Epithelial cell of proximal tubule (primary cell): ENCODE measurements at regions not wholly inside any gene's neighbourhood (a gene's known extent, or its start where the extent isn't known, plus 50 kb on each side); places are given as distances from the start of the nearest gene placed in this dataset.

Experiments
- DNase-seq: peaks from one replicate; pipeline ENCODE4 v3.0.0-alpha.2; 2011; ENCODE audit warnings: low read depth
- H3K4me3 ChIP-seq: 2 replicates; pipeline ENCODE4 v1.5.1; 2011; ENCODE audit warnings: low read depth, mild to moderate bottlenecking, low read length
- CTCF ChIP-seq: conservative IDR thresholded peaks from 2 replicates; pipeline ENCODE4 v1.5.1; 2012; ENCODE audit warnings: low read depth, mild to moderate bottlenecking, low read length

GRCh38 chr3:67860429-67860828 is 206.0 kb upstream of the SUCLG2 start:
- H3K4me3 ChIP-seq, result no peak overlapping the region
- no peak for TF ChIP-seq CTCF
- DNase-seq, result no peak

DNA sequence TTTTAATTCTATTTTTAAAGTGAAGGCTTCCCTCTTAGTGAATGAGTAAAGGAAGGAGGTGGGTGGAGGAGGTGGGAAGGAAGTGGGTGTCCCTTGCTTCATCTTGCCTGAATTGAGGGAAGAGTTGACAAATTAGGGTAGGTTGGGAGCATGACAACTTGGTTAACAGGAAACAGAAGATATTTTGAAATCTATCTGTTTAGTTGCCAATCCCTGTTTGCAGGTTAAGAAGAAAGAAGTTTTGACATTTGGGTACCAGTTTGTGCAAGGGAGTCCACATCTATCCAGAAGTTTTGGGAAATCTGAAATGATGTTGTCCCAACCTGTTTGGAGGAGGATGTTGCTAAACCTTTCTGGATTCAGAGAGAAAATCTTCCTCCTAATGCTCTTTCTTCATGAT is 204.1 kb upstream of the SUCLG2 start:
- no peak for TF ChIP-seq CTCF
- DNase-seq, result no peak

GRCh38 chr3:67856718-67857117 is 202.3 kb upstream of the SUCLG2 start:
- TF ChIP-seq CTCF, result no peak
- no peak overlapping the region for H3K4me3 ChIP-seq
- DNase-seq, result no peak

More for the DNA sequence above, 204.1 kb upstream of the SUCLG2 start:
- H3K4me3 ChIP-seq, result no peak overlapping the region

GRCh38 chr3:67854663-67855062 is 200.3 kb upstream of the SUCLG2 start:
- no peak for DNase-seq
- no peak for TF ChIP-seq CTCF
- no peak overlapping the region for H3K4me3 ChIP-seq

DNA sequence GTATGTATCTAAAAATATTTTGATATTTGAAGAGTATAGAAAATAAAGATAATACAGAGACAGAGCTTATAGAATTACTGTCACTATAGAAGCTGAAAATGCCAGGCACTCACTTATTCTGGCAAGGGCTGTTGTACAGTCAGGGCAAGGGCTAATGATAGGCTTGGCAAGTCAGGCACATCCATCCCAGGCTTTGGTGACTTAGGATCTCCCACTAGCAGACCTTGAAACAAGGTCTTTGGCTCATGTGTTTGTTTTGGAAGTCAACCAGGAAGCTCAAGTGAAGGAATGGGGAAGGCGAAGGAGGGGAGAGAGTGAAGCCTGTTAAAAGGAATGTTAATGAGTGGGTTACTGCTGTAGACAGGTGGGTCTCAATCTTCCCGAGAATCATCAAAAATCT is 199.1 kb upstream of the SUCLG2 start:
- H3K4me3 ChIP-seq, result no peak overlapping the region
- TF ChIP-seq CTCF, result no peak
- no peak for DNase-seq

GRCh38 chr3:67848299-67848698 is 193.9 kb upstream of the SUCLG2 start:
- no peak for DNase-seq
- no peak for TF ChIP-seq CTCF
- H3K4me3 ChIP-seq, result no peak overlapping the region

DNA sequence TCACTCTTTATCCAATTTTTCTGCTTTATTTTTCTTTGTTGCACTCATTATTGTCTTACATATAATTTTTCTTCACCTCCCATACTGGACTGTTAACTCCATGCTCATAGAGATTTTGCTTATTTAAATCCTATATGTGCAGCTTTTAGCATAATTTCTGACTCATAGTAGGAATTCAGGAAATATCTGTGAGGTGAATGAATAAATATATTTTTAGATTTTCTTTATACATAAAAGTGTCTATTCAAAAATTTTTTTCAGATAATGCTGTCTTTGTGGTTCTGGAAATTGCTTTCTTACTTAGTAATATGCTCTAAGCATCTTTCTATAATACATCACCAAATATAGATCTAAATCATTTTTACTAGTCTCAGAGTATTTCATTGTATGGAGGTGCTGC is 191.8 kb upstream of the SUCLG2 start:
- no peak overlapping the region for H3K4me3 ChIP-seq
- no peak for TF ChIP-seq CTCF

More for the DNA sequence above, 191.8 kb upstream of the SUCLG2 start:
- DNase-seq, result no peak
